Suprapubic skin (tissue), 4 donors: ENCODE measurements at regions not wholly inside any gene's neighbourhood (a gene's known extent, or its start where the extent isn't known, plus 50 kb on each side); places are given as distances from the start of the nearest gene placed in this dataset.

Experiments used
- DNase-seq, 2 donors: peaks; one replicate each; pipeline ENCODE4 v3.0.0-alpha.2; 2019; ENCODE audit warnings: low spot score in 2 of 2
- H3K27ac ChIP-seq: fragments of 200-600 bp; sonication (generic); one replicate; pipeline ENCODE4 v1.5.1; 2019
- H3K27me3 ChIP-seq: fragments of 200-600 bp; sonication (generic); one replicate; pipeline ENCODE4 v1.5.1; 2019
- H3K36me3 ChIP-seq: fragments of 200-600 bp; sonication (generic); one replicate; pipeline ENCODE4 v1.5.1; 2019
- H3K4me1 ChIP-seq: fragments of 200-600 bp; sonication (generic); one replicate; pipeline ENCODE4 v1.5.1; 2019
- H3K4me3 ChIP-seq: fragments of 200-600 bp; sonication (generic); one replicate; pipeline ENCODE4 v1.5.1; 2019; ENCODE audit warnings: mild to moderate bottlenecking
- H3K9me3 ChIP-seq: fragments of 200-600 bp; sonication (generic); one replicate; pipeline ENCODE4 v1.5.1; 2019
- EP300 ChIP-seq: sonication (generic); formaldehyde crosslinking; IDR thresholded peaks from one replicate; pipeline ENCODE4 v1.6.1; 2017; ENCODE audit warnings: antibody characterized with exemption
- POLR2A ChIP-seq, 2 donors: fragments of 450-650 bp; IDR thresholded peaks; one replicate each; pipeline ENCODE4 v1.6.1; 2017; ENCODE audit warnings: antibody characterized with exemption in 2 of 2, mild to moderate bottlenecking in 2 of 2, moderate library complexity in 2 of 2
- POLR2AphosphoS5 ChIP-seq, 3 donors: sonication (generic); formaldehyde crosslinking; IDR thresholded peaks; one replicate each; pipeline ENCODE4 v1.6.1; 2017; ENCODE audit warnings: antibody characterized with exemption in 3 of 3
- WGBS: methylation state at CpG from one replicate; pipeline ENCODE4 v1.1.5; 2018; 5-methylcytosine and 5-hydroxymethylcytosine counted together
- TF ChIP-seq, protein P1 (sequence below), 2 donors: fragments of 200-600 bp in 1 of 2; fragments of 450-650 bp in 1 of 2; sonication (generic) in 1 of 2; IDR thresholded peaks; one replicate each; pipeline ENCODE4 v1.5.1; 2016 to 2019; ENCODE audit warnings: antibody characterized with exemption in 2 of 2, mild to moderate bottlenecking in 1 of 2, moderate library complexity in 1 of 2

GRCh38 chr3:55190331-55190730 lies 262.5 kb upstream of the LRTM1 start:
- no peaks in the 10 kb centered on the region for H3K4me1 ChIP-seq
- no peaks in the 10 kb centered on the region for H3K36me3 ChIP-seq
- H3K27ac ChIP-seq, result no peak overlapping the region
- DNase-seq, result no peak
- H3K4me3 ChIP-seq, result no peak overlapping the region
- 66% methylated on average over 6 of the region's 6 CpGs for WGBS
- H3K9me3 ChIP-seq, result no peaks in the 10 kb centered on the region
- H3K27me3 ChIP-seq, result no peaks in the 10 kb centered on the region
- no peak for TF ChIP-seq EP300
- TF ChIP-seq, protein P1, sequence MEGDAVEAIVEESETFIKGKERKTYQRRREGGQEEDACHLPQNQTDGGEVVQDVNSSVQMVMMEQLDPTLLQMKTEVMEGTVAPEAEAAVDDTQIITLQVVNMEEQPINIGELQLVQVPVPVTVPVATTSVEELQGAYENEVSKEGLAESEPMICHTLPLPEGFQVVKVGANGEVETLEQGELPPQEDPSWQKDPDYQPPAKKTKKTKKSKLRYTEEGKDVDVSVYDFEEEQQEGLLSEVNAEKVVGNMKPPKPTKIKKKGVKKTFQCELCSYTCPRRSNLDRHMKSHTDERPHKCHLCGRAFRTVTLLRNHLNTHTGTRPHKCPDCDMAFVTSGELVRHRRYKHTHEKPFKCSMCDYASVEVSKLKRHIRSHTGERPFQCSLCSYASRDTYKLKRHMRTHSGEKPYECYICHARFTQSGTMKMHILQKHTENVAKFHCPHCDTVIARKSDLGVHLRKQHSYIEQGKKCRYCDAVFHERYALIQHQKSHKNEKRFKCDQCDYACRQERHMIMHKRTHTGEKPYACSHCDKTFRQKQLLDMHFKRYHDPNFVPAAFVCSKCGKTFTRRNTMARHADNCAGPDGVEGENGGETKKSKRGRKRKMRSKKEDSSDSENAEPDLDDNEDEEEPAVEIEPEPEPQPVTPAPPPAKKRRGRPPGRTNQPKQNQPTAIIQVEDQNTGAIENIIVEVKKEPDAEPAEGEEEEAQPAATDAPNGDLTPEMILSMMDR (IDR thresholded peaks at IDR 0.05), result no peak
- TF ChIP-seq POLR2A (IDR thresholded peaks at IDR 0.05), result no peak
- TF ChIP-seq POLR2AphosphoS5 (IDR thresholded peaks at IDR 0.05), result no peak

DNA sequence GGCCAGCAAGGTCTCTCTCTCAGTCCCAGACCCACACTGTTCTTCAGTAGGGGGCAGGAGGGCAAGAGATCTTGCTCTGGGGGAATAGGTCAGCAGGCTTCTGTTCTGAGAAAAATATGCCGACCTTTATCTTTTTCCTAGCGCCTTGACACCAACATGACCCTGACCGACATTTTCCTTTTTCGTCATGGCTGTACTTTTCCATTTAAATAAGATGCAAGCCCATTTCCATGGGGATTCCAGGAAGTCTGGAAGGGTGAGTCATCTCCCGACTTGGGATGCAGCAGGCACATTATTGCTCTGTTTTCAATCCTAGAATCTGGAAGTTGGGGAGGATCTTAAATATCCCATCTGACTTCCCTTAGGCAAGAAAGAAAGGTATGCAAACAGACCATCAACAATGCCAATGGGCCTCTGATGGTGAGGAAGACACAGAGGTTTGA lies 261.5 kb upstream of the LRTM1 start:
- Histone ChIP-seq H3K27me3 (no peaks in the 10 kb centered on the region), H3K36me3 (no peaks in the 10 kb centered on the region), H3K4me1 (no peaks in the 10 kb centered on the region), H3K27ac (no peak overlapping the region), H3K9me3 (no peaks in the 10 kb centered on the region), H3K4me3 (no peak overlapping the region)
- TF ChIP-seq, protein P1 (IDR thresholded peaks at IDR 0.05), result no peak
- TF ChIP-seq EP300, result no peak
- TF ChIP-seq POLR2A (IDR thresholded peaks at IDR 0.05), result no peak
- no peak for TF ChIP-seq POLR2AphosphoS5 (IDR thresholded peaks at IDR 0.05)
- 63% methylated on average over 5 of the region's 5 CpGs for WGBS
- DNase-seq, result no peak

GRCh38 chr3:55185380-55185779 lies 257.5 kb upstream of the LRTM1 start:
- H3K27ac ChIP-seq, result no peak overlapping the region
- H3K4me1 ChIP-seq, result peaks cover 3% of the 10 kb centered on the region
- H3K36me3 ChIP-seq, result no peaks in the 10 kb centered on the region
- H3K27me3 ChIP-seq, result no peaks in the 10 kb centered on the region
- no peaks in the 10 kb centered on the region for H3K9me3 ChIP-seq
- 45% methylated on average over 3 of the region's 3 CpGs for WGBS
- TF ChIP-seq POLR2A (IDR thresholded peaks at IDR 0.05) (no peak), EP300 (no peak), POLR2AphosphoS5 (IDR thresholded peaks at IDR 0.05) (no peak)
- TF ChIP-seq, protein P1 (IDR thresholded peaks at IDR 0.05), result no peak
- DNase-seq, result no peak
- H3K4me3 ChIP-seq, result no peak overlapping the region

DNA sequence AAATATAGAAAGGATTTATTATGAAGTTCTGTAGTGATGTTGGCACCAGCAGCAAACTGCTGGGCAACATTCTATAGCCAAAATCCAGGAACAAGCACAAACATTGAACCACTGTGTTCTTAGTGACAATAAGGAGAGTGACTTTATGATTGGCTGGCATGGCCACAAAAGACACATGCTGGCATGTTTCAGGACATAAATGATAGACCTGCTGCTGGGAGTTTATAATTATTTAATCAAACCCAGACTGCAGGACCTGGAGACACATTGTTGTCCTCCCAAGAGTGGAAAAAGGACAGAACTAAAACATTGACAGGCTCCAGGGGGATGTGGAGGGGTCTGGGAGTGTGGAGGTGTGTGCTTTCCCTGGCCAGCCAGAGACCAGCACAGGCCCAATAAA lies 255.3 kb upstream of the LRTM1 start:
- H3K4me1 ChIP-seq, result peaks cover 3% of the 10 kb centered on the region
- H3K9me3 ChIP-seq, result no peaks in the 10 kb centered on the region
- H3K4me3 ChIP-seq, result no peak overlapping the region
- H3K27me3 ChIP-seq, result peaks cover under 1% of the 10 kb centered on the region
- DNase-seq, result no peak
- TF ChIP-seq EP300 (no peak), POLR2AphosphoS5 (IDR thresholded peaks at IDR 0.05) (no peak), POLR2A (IDR thresholded peaks at IDR 0.05) (no peak)
- TF ChIP-seq, protein P1 (IDR thresholded peaks at IDR 0.05), result no peak
- no peak overlapping the region for H3K27ac ChIP-seq
- H3K36me3 ChIP-seq, result no peaks in the 10 kb centered on the region

DNA sequence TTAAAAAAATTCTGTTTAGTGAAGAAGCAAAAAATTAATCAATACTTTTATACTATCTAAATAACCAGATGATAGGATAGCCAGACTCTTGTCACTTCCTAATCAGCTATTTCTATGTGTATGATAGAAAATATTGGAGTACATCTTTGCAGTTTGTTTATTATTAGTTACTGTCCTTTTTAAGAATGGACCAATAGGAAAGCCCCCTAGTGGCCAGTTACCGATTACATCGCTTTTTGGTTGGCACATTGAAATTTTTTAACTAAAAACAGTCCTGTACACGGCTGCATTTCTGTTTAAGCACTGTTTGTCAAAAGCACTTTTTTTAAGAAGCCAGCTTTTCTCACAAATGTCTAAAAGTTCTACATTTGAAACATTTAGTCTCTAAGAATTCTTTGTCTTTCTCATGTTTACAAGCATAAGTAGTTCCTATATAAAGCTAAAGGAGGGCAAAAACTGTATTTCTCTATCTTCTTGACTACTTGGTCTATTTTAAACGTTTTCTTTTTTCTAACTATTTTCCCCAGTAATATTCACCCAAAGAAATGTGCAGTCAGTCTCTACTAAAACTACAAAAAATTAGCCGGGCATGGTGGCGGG lies 253.2 kb upstream of the LRTM1 start:
- H3K4me1 ChIP-seq, result peaks cover 3% of the 10 kb centered on the region
- TF ChIP-seq POLR2AphosphoS5 (IDR thresholded peaks at IDR 0.05), result no peak
- no peak for TF ChIP-seq POLR2A (IDR thresholded peaks at IDR 0.05)
- TF ChIP-seq, protein P1 (IDR thresholded peaks at IDR 0.05), result peak; percentile 57 to 59
- TF ChIP-seq EP300, result no peak
- H3K27ac ChIP-seq, result no peak overlapping the region
- peaks cover 6% of the 10 kb centered on the region for H3K27me3 ChIP-seq
- WGBS, result 37% methylated on average over 6 of the region's 6 CpGs
- H3K4me3 ChIP-seq, result no peak overlapping the region
- H3K9me3 ChIP-seq, result no peaks in the 10 kb centered on the region
- H3K36me3 ChIP-seq, result no peaks in the 10 kb centered on the region
- no peak for DNase-seq
